GM10266 (cell line): ENCODE measurements at regions not wholly inside any gene's neighbourhood (a gene's known extent, or its start where the extent isn't known, plus 50 kb on each side); places are given as distances from the start of the nearest gene placed in this dataset.

Source experiments
- DNase-seq: peaks from one replicate; pipeline ENCODE4 v3.0.0; 2012; ENCODE audit errors: extremely low spot score
- CTCF ChIP-seq: IDR thresholded peaks from 2 replicates; pipeline ENCODE4 v1.5.1; 2012; ENCODE audit warnings: mild to moderate bottlenecking, low read depth; ENCODE audit not compliant: control insufficient read depth, insufficient read depth; ENCODE audit errors: missing control alignments

- DNase-seq: no peak
- no peak for TF ChIP-seq CTCF
These were observed 266.8 kb downstream of the MAT2B start for GRCh38 chr5:163772241-163772640.

GRCh38 chr5:163772644-163773043 is 267.2 kb downstream of the MAT2B start:
- no peak for TF ChIP-seq CTCF
- DNase-seq: no peak

GRCh38 chr5:163773226-163773625 is 267.8 kb downstream of the MAT2B start:
- TF ChIP-seq CTCF: no peak
- no peak for DNase-seq

GRCh38 chr5:163789870-163790269 is 284.5 kb downstream of the MAT2B start:
- DNase-seq: no peak
- no peak for TF ChIP-seq CTCF

GRCh38 chr5:163790497-163790896 is 285.1 kb downstream of the MAT2B start:
- TF ChIP-seq CTCF: no peak
- no peak for DNase-seq

- no peak for TF ChIP-seq CTCF
- DNase-seq: no peak
These were observed 289.6 kb downstream of the MAT2B start for GRCh38 chr5:163794993-163795392.

- TF ChIP-seq CTCF: no peak
- DNase-seq: no peak
These were observed 302.4 kb downstream of the MAT2B start for GRCh38 chr5:163807781-163808180.

GRCh38 chr5:163809473-163809872 is 304.1 kb downstream of the MAT2B start:
- no peak for TF ChIP-seq CTCF
- DNase-seq: no peak
